Endothelial cell of umbilical vein (primary cell): ENCODE measurements at regions not wholly inside any gene's neighbourhood (a gene's known extent, or its start where the extent isn't known, plus 50 kb on each side); places are given as distances from the start of the nearest gene placed in this dataset.

ENCODE experiments used
- EZH2 ChIP-seq: IDR thresholded peaks from 2 replicates; pipeline ENCODE4 v1.6.1; 2012; ENCODE audit warnings: borderline replicate concordance, low read depth, mild to moderate bottlenecking, moderate library complexity, low read length, inconsistent platforms; ENCODE audit not compliant: severe bottlenecking
- FOS ChIP-seq: IDR thresholded peaks from 2 replicates; pipeline ENCODE4 v1.6.1; 2011; ENCODE audit warnings: mild to moderate bottlenecking, low read length, moderate library complexity, borderline replicate concordance; ENCODE audit not compliant: insufficient read depth
- JUN ChIP-seq: IDR thresholded peaks from 2 replicates; pipeline ENCODE4 v1.6.1; 2011; ENCODE audit warnings: borderline replicate concordance, low read depth; ENCODE audit not compliant: insufficient read length, insufficient read depth
- MYC ChIP-seq: IDR thresholded peaks from one replicate; pipeline ENCODE4 v1.6.1; 2011; ENCODE audit warnings: mild to moderate bottlenecking, low read depth, low read length
- POLR2A ChIP-seq: IDR thresholded peaks from 2 replicates; pipeline ENCODE4 v1.6.1; 2012; ENCODE audit warnings: low read depth, mild to moderate bottlenecking, control low read depth, low read length
- POLR2AphosphoS5 ChIP-seq: IDR thresholded peaks from 2 replicates; pipeline ENCODE4 v1.6.1; 2012; ENCODE audit warnings: low read depth, mild to moderate bottlenecking, control low read depth, low read length, moderate library complexity; ENCODE audit not compliant: insufficient read depth
- TF ChIP-seq, protein P1 (sequence below), 2 donors: IDR thresholded peaks; 1 replicate in 1 of 2; 2 replicates in 1 of 2; pipeline ENCODE4 v1.5.1; 2011; ENCODE audit warnings: low read length in 2 of 2, mild to moderate bottlenecking in 2 of 2, moderate library complexity in 2 of 2, control low read depth in 1 of 2, inconsistent platforms in 1 of 2, low read depth in 1 of 2; ENCODE audit not compliant: insufficient read depth in 1 of 2; ENCODE audit errors: extremely low read depth in 1 of 2
- TF ChIP-seq, protein P2 (sequence below): IDR thresholded peaks from 2 replicates; pipeline ENCODE4 v1.6.1; 2011; ENCODE audit not compliant: insufficient read depth, insufficient read length

DNA sequence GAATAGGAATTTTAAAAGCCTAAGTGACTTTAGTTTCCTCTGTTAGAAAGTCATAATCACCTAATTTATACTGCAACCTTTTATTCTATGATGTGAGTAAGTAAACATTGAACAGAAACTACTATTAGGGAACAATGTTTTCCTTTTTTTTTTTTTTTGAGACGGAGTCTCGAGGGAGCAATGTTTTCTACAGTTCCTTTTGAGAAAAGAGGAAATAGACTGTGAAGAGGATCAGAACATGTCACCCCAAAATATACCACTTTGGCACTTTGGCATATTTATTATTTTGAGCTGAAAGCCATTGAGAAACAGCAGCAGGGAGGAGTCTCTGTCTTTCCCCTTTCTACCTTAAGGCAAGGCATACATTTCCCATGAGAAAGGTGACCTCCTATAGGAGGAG lies 162.7 kb upstream of the CNOT2 start:
- TF ChIP-seq FOS = no peak
- TF ChIP-seq, protein P1, sequence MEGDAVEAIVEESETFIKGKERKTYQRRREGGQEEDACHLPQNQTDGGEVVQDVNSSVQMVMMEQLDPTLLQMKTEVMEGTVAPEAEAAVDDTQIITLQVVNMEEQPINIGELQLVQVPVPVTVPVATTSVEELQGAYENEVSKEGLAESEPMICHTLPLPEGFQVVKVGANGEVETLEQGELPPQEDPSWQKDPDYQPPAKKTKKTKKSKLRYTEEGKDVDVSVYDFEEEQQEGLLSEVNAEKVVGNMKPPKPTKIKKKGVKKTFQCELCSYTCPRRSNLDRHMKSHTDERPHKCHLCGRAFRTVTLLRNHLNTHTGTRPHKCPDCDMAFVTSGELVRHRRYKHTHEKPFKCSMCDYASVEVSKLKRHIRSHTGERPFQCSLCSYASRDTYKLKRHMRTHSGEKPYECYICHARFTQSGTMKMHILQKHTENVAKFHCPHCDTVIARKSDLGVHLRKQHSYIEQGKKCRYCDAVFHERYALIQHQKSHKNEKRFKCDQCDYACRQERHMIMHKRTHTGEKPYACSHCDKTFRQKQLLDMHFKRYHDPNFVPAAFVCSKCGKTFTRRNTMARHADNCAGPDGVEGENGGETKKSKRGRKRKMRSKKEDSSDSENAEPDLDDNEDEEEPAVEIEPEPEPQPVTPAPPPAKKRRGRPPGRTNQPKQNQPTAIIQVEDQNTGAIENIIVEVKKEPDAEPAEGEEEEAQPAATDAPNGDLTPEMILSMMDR (IDR thresholded peaks at IDR 0.05; ENCODE audit: extremely low read depth in 1 of 2, insufficient read depth in 1 of 2, low read depth in 1 of 2, low read length in 2 of 2) = no peak
- TF ChIP-seq POLR2AphosphoS5 = no peak
- TF ChIP-seq POLR2A = no peak
- TF ChIP-seq MYC = no peak
- no peak for TF ChIP-seq EZH2
- TF ChIP-seq JUN = no peak
- TF ChIP-seq, protein P2, sequence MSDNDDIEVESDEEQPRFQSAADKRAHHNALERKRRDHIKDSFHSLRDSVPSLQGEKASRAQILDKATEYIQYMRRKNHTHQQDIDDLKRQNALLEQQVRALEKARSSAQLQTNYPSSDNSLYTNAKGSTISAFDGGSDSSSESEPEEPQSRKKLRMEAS = no peak
